ENCODE measurements at regions not wholly inside any gene's neighbourhood (a gene's known extent, or its start where the extent isn't known, plus 50 kb on each side); places are given as distances from the start of the nearest gene placed in this dataset.

DNA sequence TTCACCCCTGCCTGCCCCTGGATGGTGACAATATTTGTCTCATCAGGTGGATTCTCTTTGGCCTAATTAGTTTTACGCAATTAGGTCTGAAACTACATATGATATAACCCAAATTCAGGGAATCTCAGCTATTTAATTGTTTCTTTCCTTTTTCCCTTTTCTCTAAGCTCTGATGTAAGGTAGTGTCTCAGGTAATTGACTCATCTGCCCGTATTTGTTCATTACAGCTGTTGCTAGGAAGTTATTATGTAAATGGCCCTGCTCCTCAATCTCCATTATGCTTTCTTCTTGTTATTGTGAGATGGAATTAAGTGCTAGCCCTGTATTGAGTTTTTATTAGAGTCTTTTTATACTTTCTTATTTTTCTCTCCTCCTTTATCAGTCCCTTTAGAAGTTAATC is 378.2 kb upstream of the ARID1B start:
- TF ChIP-seq, protein P1, sequence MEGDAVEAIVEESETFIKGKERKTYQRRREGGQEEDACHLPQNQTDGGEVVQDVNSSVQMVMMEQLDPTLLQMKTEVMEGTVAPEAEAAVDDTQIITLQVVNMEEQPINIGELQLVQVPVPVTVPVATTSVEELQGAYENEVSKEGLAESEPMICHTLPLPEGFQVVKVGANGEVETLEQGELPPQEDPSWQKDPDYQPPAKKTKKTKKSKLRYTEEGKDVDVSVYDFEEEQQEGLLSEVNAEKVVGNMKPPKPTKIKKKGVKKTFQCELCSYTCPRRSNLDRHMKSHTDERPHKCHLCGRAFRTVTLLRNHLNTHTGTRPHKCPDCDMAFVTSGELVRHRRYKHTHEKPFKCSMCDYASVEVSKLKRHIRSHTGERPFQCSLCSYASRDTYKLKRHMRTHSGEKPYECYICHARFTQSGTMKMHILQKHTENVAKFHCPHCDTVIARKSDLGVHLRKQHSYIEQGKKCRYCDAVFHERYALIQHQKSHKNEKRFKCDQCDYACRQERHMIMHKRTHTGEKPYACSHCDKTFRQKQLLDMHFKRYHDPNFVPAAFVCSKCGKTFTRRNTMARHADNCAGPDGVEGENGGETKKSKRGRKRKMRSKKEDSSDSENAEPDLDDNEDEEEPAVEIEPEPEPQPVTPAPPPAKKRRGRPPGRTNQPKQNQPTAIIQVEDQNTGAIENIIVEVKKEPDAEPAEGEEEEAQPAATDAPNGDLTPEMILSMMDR (IDR thresholded peaks at IDR 0.05) = no peak
- TF ChIP-seq POLR2A (IDR thresholded peaks at IDR 0.05) = no peak
- no peak for TF ChIP-seq EP300 (IDR thresholded peaks at IDR 0.05)
- no peak for TF ChIP-seq POLR2AphosphoS5 (IDR thresholded peaks at IDR 0.05)

Data from stomach (tissue), 4 donors.